ENCODE measurements at regions not wholly inside any gene's neighbourhood (a gene's known extent, or its start where the extent isn't known, plus 50 kb on each side); places are given as distances from the start of the nearest gene placed in this dataset.

- no peak for FAIRE-seq
- DNase-seq (ENCODE audit: low read depth in 1 of 2, low spot score in 2 of 2) = no peak
- no peak overlapping the region for H3K27ac ChIP-seq (ENCODE audit: low read depth, low read length)
- H2BK5ac ChIP-seq (ENCODE audit: low read depth, low read length) = no peak overlapping the region
- no peak overlapping the region; the same call in 1 of the 2 replicates for H2AFZ ChIP-seq (ENCODE audit: low read length)
- CTCF ChIA-PET (ENCODE audit: partially characterized antibody) = interaction anchor here (1.2 kb wide), 1 partner anchor 10 kb away, joined by 3 read pairs; no protein-coding TSS in a partner anchor
- H3K79me2 ChIP-seq (ENCODE audit: control insufficient read depth in 1 of 2, insufficient read depth in 2 of 2, low read length in 2 of 2) = no peaks in the 10 kb centered on the region
- H3K36me3 ChIP-seq (ENCODE audit: control insufficient read depth in 2 of 4, insufficient read depth in 4 of 4, low read length in 3 of 4) = no peaks in the 10 kb centered on the region
- POLR2A ChIA-PET (ENCODE audit: partially characterized antibody) = no interaction called here
- H3K9me3 ChIP-seq (ENCODE audit: insufficient read depth in 2 of 2, low read depth in 1 of 2, low read length in 1 of 2) = no peaks in the 10 kb centered on the region
- no peak overlapping the region for H3K9ac ChIP-seq (replicated peaks in 1 of 4; ENCODE audit: extremely low read depth in 1 of 4, low read depth in 3 of 4, low read length in 3 of 4)
- no peaks in the 10 kb centered on the region for H3K23me2 ChIP-seq (ENCODE audit: low read depth, low read length)
- H2BK20ac ChIP-seq (ENCODE audit: low read length) = no peak overlapping the region
- H3K4ac ChIP-seq (replicated peaks; ENCODE audit: insufficient read length, low read depth, low read length) = no peak overlapping the region
- no peak overlapping the region; the same call in 1 of the 2 replicates for H4K8ac ChIP-seq (ENCODE audit: extremely low read depth, insufficient read depth, low read length)
- no peak overlapping the region for H2BK120ac ChIP-seq (replicated peaks; ENCODE audit: low read depth, low read length)
- H2AK5ac ChIP-seq (ENCODE audit: low read depth, low read length) = no peak overlapping the region
- H2BK15ac ChIP-seq (ENCODE audit: low read length) = no peak overlapping the region
- H3K4me3 ChIP-seq (ENCODE audit: extremely low read depth in 1 of 4, insufficient read depth in 2 of 4, low read depth in 3 of 4, low read length in 4 of 4) = no peak overlapping the region
- no peaks in the 10 kb centered on the region for H4K20me1 ChIP-seq (replicated peaks in 1 of 2; ENCODE audit: control insufficient read depth in 1 of 2, insufficient read depth in 2 of 2, low read length in 2 of 2)
- no peak overlapping the region for H4K91ac ChIP-seq (replicated peaks; ENCODE audit: insufficient read length, low read length)
- H2BK12ac ChIP-seq (ENCODE audit: low read depth, low read length) = no peak overlapping the region
- no peak overlapping the region for H4K5ac ChIP-seq (ENCODE audit: insufficient read length, low read depth, low read length)
- H3K4me1 ChIP-seq (replicated peaks in 1 of 4; ENCODE audit: control insufficient read depth in 3 of 4, insufficient read depth in 4 of 4, low read length in 3 of 4) = peaks cover 2 to 11% (median 10%) of the 10 kb centered on the region in 4 experiments; a peak in 5 of 7 replicates
- H3K4me2 ChIP-seq (ENCODE audit: insufficient read depth in 1 of 2, low read depth in 2 of 2, low read length in 2 of 2) = no peak overlapping the region
- H3K14ac ChIP-seq (ENCODE audit: insufficient read length) = no peak overlapping the region
- H3K27me3 ChIP-seq (replicated peaks in 1 of 4; ENCODE audit: control insufficient read depth in 3 of 4, extremely low read depth in 1 of 4, insufficient read depth in 3 of 4, low read length in 3 of 4) = no peaks in the 10 kb centered on the region
- no peaks in the 10 kb centered on the region for H3K79me1 ChIP-seq (ENCODE audit: low read depth, low read length)
- no peak overlapping the region for H3K18ac ChIP-seq (ENCODE audit: extremely low read depth, low read length)
- H3K56ac ChIP-seq (replicated peaks; ENCODE audit: insufficient read length, low read depth, low read length) = no peak overlapping the region
- WGBS, 2 experiments (ENCODE audit: extremely low coverage in 1 of 2, insufficient coverage in 1 of 2, insufficient read length in 1 of 2, insufficient replicate concordance in 2 of 2, low coverage in 1 of 2, low lambda C conversion rate in 2 of 2, missing lambda C conversion rate in 1 of 2) = 89% methylated on average over 21 of the region's 21 CpGs; no CpG with 5 or more reads in 1 of the 2 experiments
- H3K23ac ChIP-seq (ENCODE audit: insufficient read length) = no peak overlapping the region
- TF ChIP-seq NANOG (IDR thresholded peaks at IDR 0.05; ENCODE audit: insufficient read depth, low read depth, low read length, poor library complexity, severe bottlenecking) (no peak), PHF8 (conservative IDR thresholded peaks at IDR 0.05; ENCODE audit: low read depth, low read length) (no peak), EP300 (IDR thresholded peaks at IDR 0.05; ENCODE audit: borderline replicate concordance in 1 of 2, low read depth in 2 of 2, low read length in 2 of 2) (no peak), NRF1 (IDR thresholded peaks at IDR 0.05; ENCODE audit: low read depth, low read length) (no peak), GABPA (IDR thresholded peaks at IDR 0.05; ENCODE audit: borderline replicate concordance, insufficient read depth, low read length) (no peak), GTF2F1 (IDR thresholded peaks at IDR 0.05; ENCODE audit: borderline replicate concordance, low read depth, low read length) (no peak), RXRA (IDR thresholded peaks at IDR 0.05; ENCODE audit: insufficient read depth, low read depth, low read length) (no peak), CBX8 (IDR thresholded peaks at IDR 0.05; ENCODE audit: borderline replicate concordance, low read depth, low read length) (no peak), CEBPB (IDR thresholded peaks at IDR 0.05; ENCODE audit: low read depth, low read length) (no peak), RAD21 (IDR thresholded peaks at IDR 0.05 in 1 of 2, conservative IDR thresholded peaks at IDR 0.05 in 1 of 2; ENCODE audit: low read depth in 2 of 2, low read length in 2 of 2) (no peak), TCF12 (IDR thresholded peaks at IDR 0.05; ENCODE audit: low read depth, low read length) (no peak), JUND (IDR thresholded peaks at IDR 0.05; ENCODE audit: low read length) (no peak)
These were observed 90.8 kb upstream of the TMPRSS2 start for GRCh38 chr21:41598561-41599431.

Data from H1 (cell line).